SK-N-SH treated with all-trans-retinoic acid at 6 μM for 48 hours (cell line): ENCODE measurements at regions not wholly inside any gene's neighbourhood (a gene's known extent, or its start where the extent isn't known, plus 50 kb on each side); places are given as distances from the start of the nearest gene placed in this dataset.

Experiments used
- GLIS3 ChIP-seq: fragments of 250-450 bp; sonication (Bioruptor Pico); IDR thresholded peaks from 2 replicates; pipeline ENCODE4 v1.5.0; 2020; ENCODE audit warnings: mild to moderate bottlenecking, moderate library complexity
- TOX ChIP-seq: fragments of 250-450 bp; sonication (Bioruptor Pico); IDR thresholded peaks from 2 replicates; pipeline ENCODE4 v1.8.0; 2021; ENCODE audit warnings: mild to moderate bottlenecking, moderate library complexity, borderline replicate concordance
- ZFP30 ChIP-seq: fragments of 450-650 bp; formaldehyde crosslinking; IDR thresholded peaks from 2 replicates; pipeline ENCODE4 v1.5.0; 2022; ENCODE audit warnings: mild to moderate bottlenecking, moderate library complexity
- ZNF70 ChIP-seq: fragments of 450-650 bp; formaldehyde crosslinking; IDR thresholded peaks from 2 replicates; pipeline ENCODE4 v1.5.0; 2020; ENCODE audit warnings: mild to moderate bottlenecking, moderate library complexity
- TF ChIP-seq, protein P1 (sequence below): fragments of 250-450 bp; sonication (Bioruptor Pico); IDR thresholded peaks from 2 replicates; pipeline ENCODE4 v1.5.0; 2020; ENCODE audit warnings: mild to moderate bottlenecking, moderate library complexity
- TF ChIP-seq, protein P2 (sequence below): fragments of 250-450 bp; sonication (Bioruptor Pico); IDR thresholded peaks from 2 replicates; pipeline ENCODE4 v1.5.1; 2021; ENCODE audit warnings: mild to moderate bottlenecking, moderate library complexity

DNA sequence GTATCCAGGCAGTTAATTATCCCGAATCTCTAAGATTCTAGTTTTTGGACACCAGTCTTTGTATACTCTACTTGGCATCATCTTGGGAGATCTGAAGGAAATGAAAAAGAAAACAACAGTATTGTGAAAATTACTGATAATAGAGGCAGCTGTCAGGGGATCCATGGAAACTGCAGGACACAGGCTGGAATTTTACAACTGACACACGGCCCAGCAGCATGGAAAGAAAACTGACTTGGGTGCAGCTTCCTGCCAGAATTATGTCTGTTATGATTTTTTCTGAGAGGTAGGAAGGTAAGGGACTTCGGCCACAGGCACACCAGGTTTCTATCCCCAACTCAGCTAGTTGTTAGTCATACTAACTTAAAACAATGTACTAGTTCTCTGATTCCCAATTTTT, 57.7 kb upstream of the ERBB4 start:
- no peak for TF ChIP-seq ZFP30 (CRISPR knock-in tag)
- no peak for TF ChIP-seq TOX
- TF ChIP-seq, protein P1, sequence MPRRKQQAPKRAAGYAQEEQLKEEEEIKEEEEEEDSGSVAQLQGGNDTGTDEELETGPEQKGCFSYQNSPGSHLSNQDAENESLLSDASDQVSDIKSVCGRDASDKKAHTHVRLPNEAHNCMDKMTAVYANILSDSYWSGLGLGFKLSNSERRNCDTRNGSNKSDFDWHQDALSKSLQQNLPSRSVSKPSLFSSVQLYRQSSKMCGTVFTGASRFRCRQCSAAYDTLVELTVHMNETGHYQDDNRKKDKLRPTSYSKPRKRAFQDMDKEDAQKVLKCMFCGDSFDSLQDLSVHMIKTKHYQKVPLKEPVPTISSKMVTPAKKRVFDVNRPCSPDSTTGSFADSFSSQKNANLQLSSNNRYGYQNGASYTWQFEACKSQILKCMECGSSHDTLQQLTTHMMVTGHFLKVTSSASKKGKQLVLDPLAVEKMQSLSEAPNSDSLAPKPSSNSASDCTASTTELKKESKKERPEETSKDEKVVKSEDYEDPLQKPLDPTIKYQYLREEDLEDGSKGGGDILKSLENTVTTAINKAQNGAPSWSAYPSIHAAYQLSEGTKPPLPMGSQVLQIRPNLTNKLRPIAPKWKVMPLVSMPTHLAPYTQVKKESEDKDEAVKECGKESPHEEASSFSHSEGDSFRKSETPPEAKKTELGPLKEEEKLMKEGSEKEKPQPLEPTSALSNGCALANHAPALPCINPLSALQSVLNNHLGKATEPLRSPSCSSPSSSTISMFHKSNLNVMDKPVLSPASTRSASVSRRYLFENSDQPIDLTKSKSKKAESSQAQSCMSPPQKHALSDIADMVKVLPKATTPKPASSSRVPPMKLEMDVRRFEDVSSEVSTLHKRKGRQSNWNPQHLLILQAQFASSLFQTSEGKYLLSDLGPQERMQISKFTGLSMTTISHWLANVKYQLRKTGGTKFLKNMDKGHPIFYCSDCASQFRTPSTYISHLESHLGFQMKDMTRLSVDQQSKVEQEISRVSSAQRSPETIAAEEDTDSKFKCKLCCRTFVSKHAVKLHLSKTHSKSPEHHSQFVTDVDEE (CRISPR knock-in tag) = no peak
- TF ChIP-seq, protein P2, sequence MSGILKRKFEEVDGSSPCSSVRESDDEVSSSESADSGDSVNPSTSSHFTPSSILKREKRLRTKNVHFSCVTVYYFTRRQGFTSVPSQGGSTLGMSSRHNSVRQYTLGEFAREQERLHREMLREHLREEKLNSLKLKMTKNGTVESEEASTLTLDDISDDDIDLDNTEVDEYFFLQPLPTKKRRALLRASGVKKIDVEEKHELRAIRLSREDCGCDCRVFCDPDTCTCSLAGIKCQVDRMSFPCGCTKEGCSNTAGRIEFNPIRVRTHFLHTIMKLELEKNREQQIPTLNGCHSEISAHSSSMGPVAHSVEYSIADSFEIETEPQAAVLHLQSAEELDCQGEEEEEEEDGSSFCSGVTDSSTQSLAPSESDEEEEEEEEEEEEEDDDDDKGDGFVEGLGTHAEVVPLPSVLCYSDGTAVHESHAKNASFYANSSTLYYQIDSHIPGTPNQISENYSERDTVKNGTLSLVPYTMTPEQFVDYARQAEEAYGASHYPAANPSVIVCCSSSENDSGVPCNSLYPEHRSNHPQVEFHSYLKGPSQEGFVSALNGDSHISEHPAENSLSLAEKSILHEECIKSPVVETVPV (CRISPR knock-in tag) = no peak
- TF ChIP-seq ZNF70 (CRISPR knock-in tag) = no peak
- no peak for TF ChIP-seq GLIS3 (CRISPR knock-in tag)
